Adrenal gland (tissue), 9 donors: ENCODE measurements at regions not wholly inside any gene's neighbourhood (a gene's known extent, or its start where the extent isn't known, plus 50 kb on each side); places are given as distances from the start of the nearest gene placed in this dataset.

Source experiments
- DNase-seq, 7 donors: peaks; one replicate each; pipeline ENCODE4 v3.0.0-alpha.2; 2019 to 2020
- H3K27ac ChIP-seq, 5 donors: fragments of 200-600 bp; sonication (generic) in 4 of 5; 1 replicate in 3 of 5; 2 replicates in 2 of 5; pipeline versions ENCODE4 v1.5.1 to v1.8.0; 2016 to 2020; ENCODE audit warnings: mild to moderate bottlenecking in 1 of 5
- H3K27me3 ChIP-seq: fragments of 200-600 bp; 2 replicates; pipeline ENCODE4 v1.8.0; 2021
- H3K36me3 ChIP-seq, 2 donors: fragments of 200-600 bp; replicated peaks in 1 of 2; 1 replicate in 1 of 2; 2 replicates in 1 of 2; pipeline versions ENCODE4 v1.5.1 to v1.8.0; 2018 to 2022
- H3K4me1 ChIP-seq, 2 donors: fragments of 200-600 bp; replicated peaks in 1 of 2; 1 replicate in 1 of 2; 2 replicates in 1 of 2; pipeline versions ENCODE4 v1.5.1 to v1.8.0; 2018 to 2021
- H3K4me3 ChIP-seq, 4 donors: fragments of 200-600 bp; sonication (generic) in 3 of 4; one replicate each; pipeline ENCODE4 v1.5.1; 2016 to 2018
- H3K9me3 ChIP-seq, 3 donors: fragments of 200-600 bp; sonication (generic) in 1 of 3; replicated peaks in 1 of 3; 1 replicate in 2 of 3; 2 replicates in 1 of 3; pipeline versions ENCODE4 v1.5.1 to v1.8.0; 2016 to 2021
- POLR2A ChIP-seq, 2 donors: fragments of 450-650 bp; IDR thresholded peaks; one replicate each; pipeline ENCODE4 v1.6.1; 2017; ENCODE audit warnings: antibody characterized with exemption in 2 of 2, mild to moderate bottlenecking in 2 of 2, moderate library complexity in 1 of 2
- WGBS, 4 donors: extraction: QIAGEN DNeasy Blood & Tissue Kit in 2 of 4; methylation state at CpG; one replicate each; pipeline versions ENCODE4 v1.1.5 to v1.1.7; 2013 to 2017; 5-methylcytosine and 5-hydroxymethylcytosine counted together
- intact Hi-C, 2 donors: fragments of 100-400 bp; cut with DNase I; formaldehyde crosslinking; loops; one replicate each; pipeline versions ENCODE4 v1.14.1 to v1.15.0; 2022 to 2023
- TF ChIP-seq, protein P1 (sequence below), 6 experiments: fragments of 450-650 bp in 4 of 6; fragments of 200-600 bp in 2 of 6; sonication (generic) in 1 of 6; IDR thresholded peaks; 1 replicate in 5 of 6; 2 replicates in 1 of 6; pipeline versions ENCODE4 v1.5.1 to v1.8.0; 2016 to 2021; ENCODE audit warnings: antibody characterized with exemption in 6 of 6, mild to moderate bottlenecking in 2 of 6, moderate library complexity in 1 of 6
- donor health status: healthy with polysubstance abuse.
- donor health status: Bipolar disorder and iron deficiency.
- donor health status: DM: yes; HTN: yes; CAD: no.
- donor health status: DM: no; HTN: no; CAD: no.
- donor health status: DM: no; HTN: no; CAD: no.

DNA sequence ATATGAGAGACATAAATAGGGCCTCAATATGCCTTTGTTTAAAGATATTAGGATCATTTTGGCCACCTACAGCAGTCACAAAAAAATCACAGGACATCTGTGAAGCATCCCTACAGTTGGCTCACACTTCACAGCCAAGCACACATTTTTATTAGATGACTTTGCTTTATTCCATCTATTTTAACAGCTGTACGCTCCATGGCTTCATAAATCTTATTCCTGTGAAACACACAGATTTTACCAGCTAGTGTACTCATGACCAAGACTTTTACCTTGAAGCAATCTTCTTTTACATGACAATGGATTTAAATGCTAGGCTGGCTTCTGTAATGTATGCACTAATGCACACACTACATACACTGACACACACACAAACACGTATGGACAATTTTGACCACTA, 254.8 kb upstream of the PITRM1 start:
- TF ChIP-seq, protein P1, sequence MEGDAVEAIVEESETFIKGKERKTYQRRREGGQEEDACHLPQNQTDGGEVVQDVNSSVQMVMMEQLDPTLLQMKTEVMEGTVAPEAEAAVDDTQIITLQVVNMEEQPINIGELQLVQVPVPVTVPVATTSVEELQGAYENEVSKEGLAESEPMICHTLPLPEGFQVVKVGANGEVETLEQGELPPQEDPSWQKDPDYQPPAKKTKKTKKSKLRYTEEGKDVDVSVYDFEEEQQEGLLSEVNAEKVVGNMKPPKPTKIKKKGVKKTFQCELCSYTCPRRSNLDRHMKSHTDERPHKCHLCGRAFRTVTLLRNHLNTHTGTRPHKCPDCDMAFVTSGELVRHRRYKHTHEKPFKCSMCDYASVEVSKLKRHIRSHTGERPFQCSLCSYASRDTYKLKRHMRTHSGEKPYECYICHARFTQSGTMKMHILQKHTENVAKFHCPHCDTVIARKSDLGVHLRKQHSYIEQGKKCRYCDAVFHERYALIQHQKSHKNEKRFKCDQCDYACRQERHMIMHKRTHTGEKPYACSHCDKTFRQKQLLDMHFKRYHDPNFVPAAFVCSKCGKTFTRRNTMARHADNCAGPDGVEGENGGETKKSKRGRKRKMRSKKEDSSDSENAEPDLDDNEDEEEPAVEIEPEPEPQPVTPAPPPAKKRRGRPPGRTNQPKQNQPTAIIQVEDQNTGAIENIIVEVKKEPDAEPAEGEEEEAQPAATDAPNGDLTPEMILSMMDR (IDR thresholded peaks at IDR 0.05): no peak
- no peak for TF ChIP-seq POLR2A (IDR thresholded peaks at IDR 0.05)
- WGBS, 4 donors: 67 to 85% (median 79%) methylated on average over 2 of the region's 2 CpGs
- Histone ChIP-seq H3K27me3 (no peaks in the 10 kb centered on the region), H3K36me3 (no peaks in the 10 kb centered on the region), H3K9me3 (no peaks in the 10 kb centered on the region), H3K27ac (no peak overlapping the region), H3K4me3 (no peak overlapping the region), H3K4me1 (no peaks in the 10 kb centered on the region)
- no peak for DNase-seq
- intact Hi-C loops: no loop called here

DNA sequence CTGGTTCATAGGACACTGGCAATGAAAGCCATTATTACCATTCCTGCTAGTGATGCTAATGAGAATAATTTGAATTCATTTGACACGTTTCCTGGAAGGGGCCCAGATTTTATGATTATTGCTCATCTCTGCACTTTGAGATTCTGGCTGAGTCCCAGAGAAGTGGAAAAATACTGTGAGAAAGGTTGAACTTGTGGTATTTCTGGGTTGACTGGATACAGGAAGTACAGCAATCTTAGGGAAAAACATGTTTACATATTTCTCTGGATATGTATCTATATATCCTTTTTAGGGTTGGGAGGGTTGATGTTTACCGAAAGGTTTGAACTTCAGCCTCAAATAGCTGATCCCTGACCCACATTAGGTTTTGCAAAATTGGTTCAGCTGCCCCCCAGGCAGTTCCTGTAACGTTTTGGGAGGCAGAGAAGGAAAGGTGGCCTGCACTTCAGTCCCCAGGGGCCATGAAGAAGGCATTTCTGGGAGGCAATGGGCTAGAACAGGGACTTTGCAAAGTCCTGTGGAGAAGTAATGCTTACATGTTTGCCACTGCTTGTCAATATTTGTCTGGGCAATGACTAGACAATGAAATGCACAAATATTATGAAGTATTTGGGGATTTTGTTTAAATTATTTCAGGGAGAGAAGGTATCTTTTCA, 253.7 kb upstream of the PITRM1 start:
- no peaks in the 10 kb centered on the region for H3K9me3 ChIP-seq
- intact Hi-C loops: no loop called here
- H3K27me3 ChIP-seq: no peaks in the 10 kb centered on the region
- TF ChIP-seq, protein P1 (IDR thresholded peaks at IDR 0.05): no peak
- TF ChIP-seq POLR2A (IDR thresholded peaks at IDR 0.05): no peak
- 27 to 40% (median 35%) methylated on average over 3 of the region's 3 CpGs for whole genome bisulfite sequencing, 4 donors
- H3K4me3 ChIP-seq: no peak overlapping the region
- no peak for DNase-seq
- peak overlapping the region in 1 of 5 donors; percentile 46 for H3K27ac ChIP-seq
- no peaks in the 10 kb centered on the region for H3K4me1 ChIP-seq
- no peaks in the 10 kb centered on the region for H3K36me3 ChIP-seq

DNA sequence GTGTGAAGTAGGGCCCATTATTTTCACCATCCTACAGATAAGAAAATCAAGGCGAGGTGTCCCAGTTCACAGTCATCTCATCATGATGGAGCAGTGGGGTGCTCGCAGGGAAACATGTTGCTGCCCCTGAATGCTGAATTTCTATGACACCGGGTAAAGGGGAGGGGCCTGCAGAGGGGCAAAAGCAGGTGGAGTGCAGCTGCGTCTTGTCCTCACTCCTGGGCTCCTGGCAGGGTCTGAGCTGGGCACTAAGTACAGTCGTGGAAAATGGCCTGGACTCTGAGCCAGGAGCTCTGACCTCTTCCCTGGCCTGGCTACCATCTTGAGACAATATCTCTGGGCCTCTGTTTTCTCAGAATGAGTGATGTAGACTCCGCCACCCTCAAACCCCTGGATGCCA, 253.1 kb upstream of the PITRM1 start:
- WGBS, 4 donors: 69 to 79% (median 76%) methylated on average over 6 of the region's 6 CpGs
- H3K4me1 ChIP-seq: no peaks in the 10 kb centered on the region
- no peaks in the 10 kb centered on the region for H3K36me3 ChIP-seq
- no peak overlapping the region for H3K4me3 ChIP-seq
- no peaks in the 10 kb centered on the region for H3K9me3 ChIP-seq
- no peak for TF ChIP-seq POLR2A (IDR thresholded peaks at IDR 0.05)
- TF ChIP-seq, protein P1 (IDR thresholded peaks at IDR 0.05): no peak
- DNase-seq: no peak
- intact Hi-C loops: no loop called here
- H3K27me3 ChIP-seq: no peaks in the 10 kb centered on the region
- peak overlapping the region in 1 of 5 donors; percentile 15 for H3K27ac ChIP-seq

DNA sequence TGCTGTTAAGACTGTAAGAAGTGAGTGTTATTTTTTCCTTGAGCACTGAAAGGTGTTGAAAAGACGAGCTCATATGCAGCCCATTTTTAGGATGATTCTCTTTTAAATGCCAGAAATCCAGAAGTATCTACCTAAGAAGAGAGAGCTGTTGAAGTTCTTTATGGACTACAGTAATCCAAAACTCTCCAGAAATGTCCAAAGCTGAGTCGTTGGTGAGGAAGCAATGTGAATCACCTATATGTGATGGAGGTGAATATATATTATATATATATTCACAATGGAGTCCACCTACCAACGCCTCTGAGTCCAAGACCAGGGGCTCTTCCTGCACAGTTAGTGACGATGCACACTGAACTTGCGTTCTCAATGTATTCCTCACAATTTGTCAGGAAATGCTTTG, 252.7 kb upstream of the PITRM1 start:
- Histone ChIP-seq H3K36me3 (no peaks in the 10 kb centered on the region), H3K4me3 (no peak overlapping the region), H3K4me1 (no peaks in the 10 kb centered on the region), H3K27ac (no peak overlapping the region), H3K27me3 (no peaks in the 10 kb centered on the region), H3K9me3 (no peaks in the 10 kb centered on the region)
- no peak for DNase-seq
- WGBS, 4 donors: 81 to 88% (median 86%) methylated on average over 5 of the region's 5 CpGs
- intact Hi-C loops: no loop called here
- TF ChIP-seq, protein P1 (IDR thresholded peaks at IDR 0.05): no peak
